A673 (cell line): ENCODE measurements at regions not wholly inside any gene's neighbourhood (a gene's known extent, or its start where the extent isn't known, plus 50 kb on each side); places are given as distances from the start of the nearest gene placed in this dataset.

Source experiments
- CTCF ChIP-seq: fragments of 300-800, 200-600 bp; sonication (generic); conservative IDR thresholded peaks from 2 replicates; pipeline ENCODE4 v1.5.1; 2017; ENCODE audit warnings: low read depth, mild to moderate bottlenecking, antibody characterized with exemption, low read length, moderate library complexity, mixed read lengths
- EZH2 ChIP-seq: fragments of 200-600 bp; sonication (generic); IDR thresholded peaks from 2 replicates; pipeline ENCODE4 v1.6.1; 2017; ENCODE audit warnings: borderline replicate concordance, low read depth, mild to moderate bottlenecking, mixed read lengths, antibody characterized with exemption, low read length; ENCODE audit not compliant: poor library complexity, severe bottlenecking

- TF ChIP-seq CTCF = no peak
- no peak for TF ChIP-seq EZH2
These were observed 345.7 kb upstream of the UMPS start for GRCh38 chr3:124384527-124384926.
